ENCODE measurements at regions not wholly inside any gene's neighbourhood (a gene's known extent, or its start where the extent isn't known, plus 50 kb on each side); places are given as distances from the start of the nearest gene placed in this dataset.

- no peak for DNase-seq (ENCODE audit: low spot score)
Observed at GRCh38 chr15:66931768-66932633, 133.4 kb upstream of the SMAD3 start.

GRCh38 chr15:66932634-66933024 lies 132.8 kb upstream of the SMAD3 start:
- DNase-seq (ENCODE audit: low spot score), result no peak

GRCh38 chr15:66933932-66934867 lies 131.2 kb upstream of the SMAD3 start:
- DNase-seq (ENCODE audit: low spot score), result no peak

- DNase-seq (ENCODE audit: low spot score), result no peak
Observed at GRCh38 chr15:66934868-66935520, 130.4 kb upstream of the SMAD3 start.

- DNase-seq (ENCODE audit: low spot score), result no peak
Observed at GRCh38 chr15:66935688-66936087, 129.7 kb upstream of the SMAD3 start.

GRCh38 chr15:66936109-66936860 lies 129.1 kb upstream of the SMAD3 start:
- no peak for DNase-seq (ENCODE audit: low spot score)

- no peak for DNase-seq (ENCODE audit: low spot score)
Observed at GRCh38 chr15:66936861-66937582, 128.4 kb upstream of the SMAD3 start.

- DNase-seq (ENCODE audit: low spot score), result no peak
Observed at GRCh38 chr15:66937588-66937987, 127.8 kb upstream of the SMAD3 start.

GRCh38 chr15:66938114-66938830 lies 127.1 kb upstream of the SMAD3 start:
- DNase-seq (ENCODE audit: low spot score), result no peak

- DNase-seq (ENCODE audit: low spot score), result no peak
Observed at GRCh38 chr15:66939016-66939415, 126.4 kb upstream of the SMAD3 start.

GRCh38 chr15:66939451-66940023 lies 125.9 kb upstream of the SMAD3 start:
- no peak for DNase-seq (ENCODE audit: low spot score)

- no peak for DNase-seq (ENCODE audit: low spot score)
Observed at GRCh38 chr15:66940368-66940767, 125.0 kb upstream of the SMAD3 start.

- no peak for DNase-seq (ENCODE audit: low spot score)
Observed at GRCh38 chr15:66941108-66941711, 124.2 kb upstream of the SMAD3 start.

GRCh38 chr15:66941791-66942190 lies 123.6 kb upstream of the SMAD3 start:
- no peak for DNase-seq (ENCODE audit: low spot score)

- no peak for DNase-seq (ENCODE audit: low spot score)
Observed at GRCh38 chr15:66942649-66943390, 122.6 kb upstream of the SMAD3 start.

GRCh38 chr15:66943456-66944095 lies 121.8 kb upstream of the SMAD3 start:
- no peak for DNase-seq (ENCODE audit: low spot score)

GRCh38 chr15:66944121-66944520 lies 121.3 kb upstream of the SMAD3 start:
- DNase-seq (ENCODE audit: low spot score), result no peak

GRCh38 chr15:66945286-66945685 lies 120.1 kb upstream of the SMAD3 start:
- DNase-seq (ENCODE audit: low spot score), result no peak
